ENCODE measurements at regions not wholly inside any gene's neighbourhood (a gene's known extent, or its start where the extent isn't known, plus 50 kb on each side); places are given as distances from the start of the nearest gene placed in this dataset.
A peak's percentile ranks its signal among the peaks of the same experiment; 100 is the strongest.

DNA sequence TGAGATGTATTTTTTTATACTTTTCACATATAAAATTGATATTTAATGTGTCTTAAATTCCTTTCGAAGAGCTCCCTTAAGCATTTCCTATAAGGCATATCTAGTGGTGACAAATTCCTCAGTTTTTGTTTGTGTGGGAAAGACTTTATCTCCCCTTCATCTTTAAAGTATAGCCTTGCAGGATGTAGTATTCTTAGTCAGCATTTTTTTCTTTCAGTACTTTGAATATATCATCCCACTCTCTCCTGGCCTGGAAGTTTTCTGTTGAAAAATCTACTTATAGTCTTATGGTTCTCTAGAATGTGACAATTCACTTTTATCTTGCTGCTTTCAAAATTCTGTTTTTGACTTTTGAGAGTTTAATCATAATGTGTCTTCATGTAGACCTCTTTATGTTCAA, 95.2 kb downstream of the EDEM1 start:
- Histone ChIP-seq H3K27ac (ENCODE audit: low read depth in 1 of 2, low read length in 2 of 2) (no peak overlapping the region), H2AFZ (ENCODE audit: insufficient read depth, low read depth, low read length, poor library complexity, severe bottlenecking) (no peak overlapping the region), H3K9ac (ENCODE audit: insufficient read depth, low read length, poor library complexity, severe bottlenecking) (no peak overlapping the region), H3K36me3 (replicated peaks in 1 of 2; ENCODE audit: control insufficient read depth in 1 of 2, insufficient read depth in 2 of 2, low read length in 2 of 2) (no peaks in the 10 kb centered on the region), H3K9me3 (replicated peaks in 1 of 2; ENCODE audit: control insufficient read depth in 1 of 2, insufficient read depth in 1 of 2, low read length in 2 of 2) (peaks cover 0 to 14% of the 10 kb centered on the region in 2 donors), H3K79me2 (ENCODE audit: insufficient read depth, low read length) (no peaks in the 10 kb centered on the region), H3K4me2 (replicated peaks; ENCODE audit: extremely low read depth, low read length, poor library complexity, severe bottlenecking) (no peak overlapping the region), H3K27me3 (ENCODE audit: control insufficient read depth in 2 of 2, insufficient read depth in 2 of 2, low read length in 2 of 2) (no peaks in the 10 kb centered on the region), H3K4me3 (replicated peaks in 1 of 3; ENCODE audit: low read depth in 2 of 3, low read length in 3 of 3) (no peak overlapping the region), H4K20me1 (ENCODE audit: insufficient read depth, low read length) (no peaks in the 10 kb centered on the region), H3K4me1 (ENCODE audit: control insufficient read depth in 1 of 2, insufficient read depth in 2 of 2, low read length in 2 of 2) (no peaks in the 10 kb centered on the region)
- H3K4me1 Mint-ChIP-seq = no peaks in the 10 kb centered on the region
- intact Hi-C loops (cut with micrococcal nuclease) = no loop called here
- DNase-seq = no peak
- H3K9me3 Mint-ChIP-seq = peaks cover 17 to 38% (median 27%) of the 10 kb centered on the region in 7 donors
- TF ChIP-seq, protein P1, sequence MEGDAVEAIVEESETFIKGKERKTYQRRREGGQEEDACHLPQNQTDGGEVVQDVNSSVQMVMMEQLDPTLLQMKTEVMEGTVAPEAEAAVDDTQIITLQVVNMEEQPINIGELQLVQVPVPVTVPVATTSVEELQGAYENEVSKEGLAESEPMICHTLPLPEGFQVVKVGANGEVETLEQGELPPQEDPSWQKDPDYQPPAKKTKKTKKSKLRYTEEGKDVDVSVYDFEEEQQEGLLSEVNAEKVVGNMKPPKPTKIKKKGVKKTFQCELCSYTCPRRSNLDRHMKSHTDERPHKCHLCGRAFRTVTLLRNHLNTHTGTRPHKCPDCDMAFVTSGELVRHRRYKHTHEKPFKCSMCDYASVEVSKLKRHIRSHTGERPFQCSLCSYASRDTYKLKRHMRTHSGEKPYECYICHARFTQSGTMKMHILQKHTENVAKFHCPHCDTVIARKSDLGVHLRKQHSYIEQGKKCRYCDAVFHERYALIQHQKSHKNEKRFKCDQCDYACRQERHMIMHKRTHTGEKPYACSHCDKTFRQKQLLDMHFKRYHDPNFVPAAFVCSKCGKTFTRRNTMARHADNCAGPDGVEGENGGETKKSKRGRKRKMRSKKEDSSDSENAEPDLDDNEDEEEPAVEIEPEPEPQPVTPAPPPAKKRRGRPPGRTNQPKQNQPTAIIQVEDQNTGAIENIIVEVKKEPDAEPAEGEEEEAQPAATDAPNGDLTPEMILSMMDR (IDR thresholded peaks at IDR 0.05) = no peak
- H3K27ac Mint-ChIP-seq = no peak overlapping the region
- no peak overlapping the region for H3K4me3 Mint-ChIP-seq
- H3K27me3 Mint-ChIP-seq (ENCODE audit: low read depth in 3 of 3) = no peaks in the 10 kb centered on the region
- no CpG with 5 or more reads among the region's 1 CpG for WGBS (ENCODE audit: insufficient coverage)
- H3K36me3 Mint-ChIP-seq = no peaks in the 10 kb centered on the region

DNA sequence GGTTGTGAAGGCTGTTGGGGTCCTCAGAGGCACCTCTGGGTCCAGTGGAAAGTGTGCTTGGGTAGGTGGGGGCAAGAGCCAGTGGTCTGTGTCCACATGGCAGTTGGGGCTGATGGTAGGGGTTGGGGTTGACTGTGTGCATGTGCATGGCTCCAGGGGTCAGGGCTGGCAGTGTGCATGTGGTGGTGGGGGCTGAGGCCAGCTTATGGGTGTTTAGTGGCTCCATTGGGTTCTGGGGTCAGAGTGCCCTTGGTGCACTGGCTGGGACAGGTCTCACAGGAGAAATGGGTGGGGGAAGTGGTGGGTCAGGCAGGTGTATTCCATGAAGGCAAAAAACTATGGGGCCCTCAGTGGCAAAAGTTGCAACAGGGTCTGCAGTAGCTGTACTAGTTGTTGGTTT, 97.9 kb downstream of the EDEM1 start:
- no peaks in the 10 kb centered on the region for H4K20me1 ChIP-seq (ENCODE audit: insufficient read depth, low read length)
- H3K27ac ChIP-seq (ENCODE audit: low read depth in 1 of 2, low read length in 2 of 2) = no peak overlapping the region
- no peaks in the 10 kb centered on the region for H3K36me3 Mint-ChIP-seq
- peaks cover 13 to 31% (median 28%) of the 10 kb centered on the region in 7 donors for H3K9me3 Mint-ChIP-seq
- no peaks in the 10 kb centered on the region for H3K4me1 Mint-ChIP-seq
- peaks cover 0 to 10% of the 10 kb centered on the region in 2 donors for H3K9me3 ChIP-seq (replicated peaks in 1 of 2; ENCODE audit: control insufficient read depth in 1 of 2, insufficient read depth in 1 of 2, low read length in 2 of 2)
- TF ChIP-seq, protein P1 (IDR thresholded peaks at IDR 0.05) = no peak
- peak overlapping the region in 1 of 7 donors; percentile 28 for H3K27ac Mint-ChIP-seq
- DNase-seq = no peak
- H3K4me3 Mint-ChIP-seq = no peak overlapping the region
- H3K27me3 ChIP-seq (ENCODE audit: control insufficient read depth in 2 of 2, insufficient read depth in 2 of 2, low read length in 2 of 2) = no peaks in the 10 kb centered on the region
- no peaks in the 10 kb centered on the region for H3K27me3 Mint-ChIP-seq (ENCODE audit: low read depth in 3 of 3)
- no peaks in the 10 kb centered on the region for H3K4me1 ChIP-seq (ENCODE audit: control insufficient read depth in 1 of 2, insufficient read depth in 2 of 2, low read length in 2 of 2)
- H3K9ac ChIP-seq (ENCODE audit: insufficient read depth, low read length, poor library complexity, severe bottlenecking) = no peak overlapping the region
- H3K4me3 ChIP-seq (replicated peaks in 1 of 3; ENCODE audit: low read depth in 2 of 3, low read length in 3 of 3) = no peak overlapping the region
- no peak overlapping the region for H2AFZ ChIP-seq (ENCODE audit: insufficient read depth, low read depth, low read length, poor library complexity, severe bottlenecking)
- H3K79me2 ChIP-seq (ENCODE audit: insufficient read depth, low read length) = no peaks in the 10 kb centered on the region
- intact Hi-C loops (cut with micrococcal nuclease) = no loop called here
- H3K4me2 ChIP-seq (replicated peaks; ENCODE audit: extremely low read depth, low read length, poor library complexity, severe bottlenecking) = no peak overlapping the region
- no peaks in the 10 kb centered on the region for H3K36me3 ChIP-seq (replicated peaks in 1 of 2; ENCODE audit: control insufficient read depth in 1 of 2, insufficient read depth in 2 of 2, low read length in 2 of 2)
